ENCODE measurements at regions not wholly inside any gene's neighbourhood (a gene's known extent, or its start where the extent isn't known, plus 50 kb on each side); places are given as distances from the start of the nearest gene placed in this dataset.
"Not testable (repeated sequence)": the region's sequence is repeated elsewhere in the genome, so short reads cannot be mapped to it uniquely, and the experiment has no call there.

- no peak for DNase-seq
These were observed 114.5 kb upstream of the SYT13 start for GRCh38 chr11:45400591-45400990.

GRCh38 chr11:45399166-45399565 is 113.0 kb upstream of the SYT13 start:
- DNase-seq: no peak

GRCh38 chr11:45398325-45398724 is 112.2 kb upstream of the SYT13 start:
- no peak for DNase-seq

DNA sequence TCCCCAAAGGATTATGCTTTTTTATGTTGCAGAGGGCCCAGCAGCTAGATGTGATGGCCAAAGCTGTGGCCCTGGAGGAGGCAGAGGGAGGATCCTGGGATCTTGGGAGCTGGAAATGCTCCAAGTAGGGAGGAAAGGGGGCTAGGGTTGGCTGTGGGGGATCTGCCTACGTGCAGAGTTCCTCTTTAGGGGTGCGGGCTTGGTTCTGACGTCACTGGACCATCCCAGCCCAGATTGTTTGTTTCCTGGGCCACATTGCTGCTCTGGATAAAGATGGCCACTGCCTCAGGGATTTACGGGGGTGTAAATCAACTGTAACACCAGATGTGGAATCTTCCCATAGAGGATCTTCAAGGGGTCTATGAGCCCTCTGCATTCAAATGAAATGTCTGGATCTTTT is 110.3 kb upstream of the SYT13 start:
- DNase-seq: no peak

- no peak for DNase-seq
These were observed 109.8 kb upstream of the SYT13 start for GRCh38 chr11:45395947-45396346.

GRCh38 chr11:45395421-45395820 is 109.3 kb upstream of the SYT13 start:
- no peak for DNase-seq

GRCh38 chr11:45394294-45395085 is 108.3 kb upstream of the SYT13 start:
- DNase-seq: no peak

- DNase-seq: no peak
These were observed 107.7 kb upstream of the SYT13 start for GRCh38 chr11:45393826-45394225.

DNA sequence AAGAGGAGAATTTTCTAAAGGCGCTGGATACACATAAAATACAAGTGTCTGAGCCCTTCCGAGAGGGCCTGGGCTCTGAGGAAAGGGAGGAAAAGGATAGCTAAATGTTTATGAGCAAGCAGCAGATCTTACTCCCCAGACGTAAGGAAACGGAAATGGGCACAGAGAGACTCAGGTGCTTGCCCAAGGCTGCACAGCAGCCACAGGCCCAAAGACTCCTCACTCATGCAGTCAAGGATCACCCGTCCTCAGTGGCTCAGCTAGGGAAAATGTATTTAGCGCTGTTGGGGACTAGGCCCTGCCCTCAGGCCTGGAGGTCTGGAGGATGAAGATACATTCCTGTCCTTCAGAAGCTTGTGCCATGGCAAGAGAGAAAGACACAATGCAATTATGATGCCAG is 107.2 kb upstream of the SYT13 start:
- DNase-seq: no peak

DNA sequence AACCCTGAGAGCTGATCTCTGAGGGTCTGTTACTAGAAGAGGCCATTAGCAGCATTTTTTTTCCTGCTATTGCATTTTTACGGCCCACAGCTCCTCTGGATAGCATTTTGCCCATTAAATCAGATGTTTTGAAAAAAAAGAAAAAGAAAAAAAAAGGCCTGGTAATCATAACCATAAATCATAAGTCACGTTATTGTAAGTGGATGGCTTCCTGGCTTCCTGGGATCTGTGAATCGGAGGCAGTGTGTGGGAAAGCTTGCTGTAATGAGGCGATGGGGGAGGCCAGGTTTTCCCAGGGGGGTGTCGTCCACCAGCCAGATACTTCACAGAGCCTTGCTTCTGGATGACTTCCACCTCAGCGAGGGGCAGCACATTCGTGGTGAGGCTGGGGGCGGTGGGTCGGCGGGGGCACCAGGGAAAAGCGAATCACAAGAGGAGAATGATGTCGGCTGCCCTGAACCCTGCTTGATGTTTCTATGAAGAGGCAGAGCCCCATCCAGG is 106.5 kb upstream of the SYT13 start:
- DNase-seq: no peak

DNA sequence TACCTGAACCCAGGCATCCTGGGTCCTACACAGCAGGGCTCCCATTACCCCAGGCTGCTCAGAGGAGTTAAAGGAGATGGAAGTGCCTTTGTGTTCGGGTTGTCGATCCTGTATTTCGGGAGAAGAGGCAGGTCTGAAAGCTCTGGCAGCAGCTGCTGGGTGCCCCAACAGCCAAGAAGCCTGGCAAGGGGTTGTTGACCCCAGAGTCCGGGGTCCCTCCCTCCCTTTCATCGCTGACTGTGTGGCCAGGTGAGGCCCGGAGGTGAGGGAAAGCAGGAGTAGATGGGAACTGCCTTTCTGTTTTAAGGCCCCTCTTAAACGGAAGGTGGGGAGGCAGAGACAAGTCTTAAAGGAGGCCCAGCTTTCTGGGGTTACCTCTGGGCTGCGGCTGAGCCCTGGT is 106.0 kb upstream of the SYT13 start:
- no peak for DNase-seq

DNA sequence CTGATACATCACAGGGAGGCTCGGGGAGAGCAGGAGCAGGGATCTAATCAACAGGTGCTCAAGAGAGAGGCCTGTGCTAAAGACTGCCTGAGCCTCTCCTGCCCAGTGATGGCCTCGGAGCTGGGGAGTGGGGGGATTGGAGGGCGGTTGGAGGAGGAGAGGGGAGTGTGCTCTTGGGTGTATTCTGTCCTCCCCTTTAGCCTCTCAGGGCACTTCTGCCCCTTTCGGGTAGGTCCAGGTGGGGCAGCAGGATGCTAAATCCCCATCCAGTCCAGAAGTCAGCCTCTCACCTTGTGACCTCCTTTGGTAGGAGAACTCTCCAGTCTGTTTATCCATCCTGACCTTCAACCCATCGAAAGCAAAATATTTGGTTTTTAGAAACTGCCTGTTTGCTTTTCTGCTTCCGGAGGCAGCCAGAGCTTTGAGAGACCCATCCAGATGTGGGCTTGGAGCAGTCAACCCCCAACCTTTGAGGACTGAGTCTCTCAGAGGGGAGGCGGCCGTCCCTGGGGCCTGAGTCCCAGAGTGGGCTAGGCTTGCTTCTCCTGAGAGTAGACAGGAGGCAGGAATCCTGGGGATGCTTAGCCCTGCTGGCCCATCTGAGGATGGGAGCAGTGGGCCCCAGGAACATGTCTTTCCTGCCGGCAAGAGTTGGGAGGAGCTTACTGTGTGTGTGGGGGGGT is 105.2 kb upstream of the SYT13 start:
- DNase-seq: no peak

DNA sequence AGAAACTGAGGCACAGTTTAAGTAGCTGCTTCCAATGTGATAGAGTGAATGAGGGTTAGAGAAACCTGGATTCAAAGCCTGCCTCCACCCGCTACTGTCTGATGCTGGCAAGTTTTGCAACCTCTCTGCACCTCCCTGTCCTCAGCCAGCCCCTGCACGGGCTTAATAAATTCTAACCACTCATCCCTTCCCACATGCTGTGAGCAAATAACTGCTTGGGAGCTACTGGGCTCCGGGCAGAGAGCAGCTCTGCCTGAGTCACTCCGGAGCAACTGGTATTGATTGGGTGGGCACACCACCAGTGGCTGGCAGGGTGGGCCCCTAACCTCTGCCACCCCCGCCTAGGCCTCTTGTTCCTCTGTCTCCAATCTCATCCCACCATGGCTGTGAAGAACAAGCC is 104.3 kb upstream of the SYT13 start:
- no peak for DNase-seq

DNA sequence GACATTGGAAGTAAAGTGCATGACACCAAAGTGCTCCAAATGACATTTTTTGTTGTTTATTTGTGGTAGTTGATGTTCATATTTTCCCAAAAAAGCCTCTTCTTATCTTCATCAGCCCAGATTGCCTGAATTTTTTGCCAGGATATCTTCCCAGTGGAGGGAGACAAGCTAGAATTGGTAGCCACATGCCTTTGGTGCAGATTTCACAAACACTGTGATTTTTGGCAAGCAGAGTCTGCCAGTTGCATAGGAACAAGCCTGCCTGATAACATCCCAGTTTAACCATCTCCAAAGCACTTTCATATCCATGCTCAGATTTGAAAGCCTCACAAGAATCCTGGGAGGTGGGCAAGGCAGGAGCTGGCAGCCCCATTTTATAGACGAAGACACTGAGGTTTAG is 102.3 kb upstream of the SYT13 start:
- no peak for DNase-seq

DNA sequence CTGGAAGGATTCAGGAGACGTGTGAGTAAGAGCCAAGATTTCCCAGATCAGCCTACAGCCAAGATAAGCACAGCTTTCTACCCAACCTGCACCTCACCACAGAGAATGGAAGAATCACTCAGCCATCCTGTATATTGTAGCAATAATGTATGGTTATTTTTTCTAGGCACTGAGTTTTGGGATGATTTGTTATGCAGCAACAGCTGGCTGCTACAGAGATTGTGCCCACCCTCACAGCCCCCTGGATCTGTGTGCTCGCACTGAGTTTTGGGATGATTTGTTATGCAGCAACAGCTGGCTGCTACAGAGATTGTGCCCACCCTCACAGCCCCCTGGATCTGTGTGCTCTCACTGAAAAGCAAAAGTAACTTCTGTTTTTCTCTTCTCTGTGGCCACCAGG is 101.7 kb upstream of the SYT13 start:
- not testable (repeated sequence) for DNase-seq

DNA sequence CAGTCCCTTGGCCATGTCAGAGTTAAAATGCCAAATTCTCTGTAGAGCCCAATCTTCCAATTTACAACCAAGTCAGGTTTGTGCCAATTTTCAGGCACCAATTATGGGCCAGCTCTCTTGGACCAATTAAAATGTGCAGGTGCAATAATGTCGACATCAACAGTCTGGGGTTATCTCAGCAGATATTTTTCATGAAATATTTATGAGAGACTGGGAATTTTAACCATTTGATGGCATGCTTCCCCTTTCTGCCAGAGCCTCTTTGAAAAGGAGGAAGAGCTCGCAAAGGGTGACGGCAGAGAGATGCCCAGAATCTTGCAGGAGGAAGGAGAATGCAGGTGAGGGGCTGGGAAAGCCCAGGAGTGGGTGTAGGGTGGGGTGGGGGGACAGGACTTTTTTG is 100.8 kb upstream of the SYT13 start:
- DNase-seq: no peak

DNA sequence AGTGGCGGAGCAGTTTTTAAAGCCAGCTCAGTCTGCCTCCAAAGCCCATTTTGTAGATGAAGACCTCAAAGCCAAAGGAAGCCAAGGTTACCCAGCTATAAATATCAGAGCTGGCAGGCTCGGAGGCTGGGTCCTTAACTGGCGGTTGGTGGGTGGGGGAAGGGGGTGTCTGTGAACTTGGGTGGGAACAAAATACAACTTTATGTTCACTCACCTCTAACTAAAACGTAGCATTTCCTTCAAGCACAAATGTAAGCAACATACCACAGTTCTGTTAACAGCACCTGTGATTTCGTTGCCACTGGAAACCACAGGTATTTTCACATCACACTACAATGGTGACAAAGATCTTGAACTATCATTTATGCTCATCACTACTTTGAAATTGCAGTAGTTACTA is 99.7 kb upstream of the SYT13 start:
- no peak for DNase-seq

- DNase-seq: no peak
These were observed 99.3 kb upstream of the SYT13 start for GRCh38 chr11:45385423-45385822.

GRCh38 chr11:45384711-45385241 is 98.6 kb upstream of the SYT13 start:
- DNase-seq: no peak

DNA sequence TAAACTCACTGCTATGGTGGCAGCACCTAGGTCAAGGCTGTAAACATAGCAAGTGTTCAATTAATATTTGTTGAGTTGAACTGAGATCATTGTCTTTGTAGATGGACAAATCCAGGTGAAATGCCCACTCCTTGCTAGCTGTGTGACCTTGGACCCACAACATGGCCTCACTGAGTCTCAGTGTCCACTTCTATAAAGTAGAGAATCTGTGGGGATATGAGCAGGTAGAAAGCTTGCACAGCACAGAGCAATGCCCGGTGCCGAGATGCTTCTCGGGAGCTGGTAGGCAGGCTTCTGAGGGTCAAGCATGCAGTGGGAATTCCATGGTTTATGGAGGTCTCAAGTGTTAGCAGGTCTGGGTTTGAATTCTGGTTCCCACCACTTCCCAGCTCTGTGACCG is 97.9 kb upstream of the SYT13 start:
- no peak for DNase-seq

GRCh38 chr11:45383224-45383623 is 97.1 kb upstream of the SYT13 start:
- DNase-seq: peak; percentile 53

DNA sequence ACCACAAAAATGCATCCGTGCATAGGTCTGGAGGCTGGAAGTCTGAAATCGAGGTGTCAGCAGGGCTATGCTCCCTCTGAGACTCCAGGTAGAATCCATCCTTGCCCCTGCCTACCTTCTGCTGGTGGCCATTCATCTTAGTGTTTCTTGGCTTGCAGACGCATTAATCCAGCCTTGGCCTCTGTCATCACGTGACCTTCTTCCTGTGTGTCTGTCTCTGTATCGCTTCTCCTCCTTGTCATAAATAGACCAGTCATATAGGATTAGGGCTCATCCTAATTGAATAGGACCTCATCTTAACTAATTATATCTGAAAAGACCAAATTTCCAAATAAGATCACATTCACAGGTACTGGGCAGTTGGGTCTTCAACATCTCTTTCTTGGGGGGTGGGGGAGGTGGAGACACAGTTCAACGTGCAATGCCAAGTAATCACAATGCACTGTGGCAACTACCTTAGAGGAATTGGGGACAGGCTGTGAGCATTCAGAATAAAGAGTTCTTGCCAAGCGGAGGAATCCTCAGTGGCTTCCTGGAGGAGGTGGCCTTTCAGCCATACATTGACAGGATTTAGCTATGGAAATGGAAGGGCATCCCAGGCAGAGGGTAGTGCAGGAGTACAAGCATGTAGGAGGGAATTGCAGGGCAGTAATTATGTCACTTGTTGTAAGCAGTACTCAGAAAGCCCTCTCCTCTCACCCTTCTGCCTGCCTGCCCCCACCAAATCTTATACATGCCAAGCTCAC is 96.2 kb upstream of the SYT13 start:
- no peak for DNase-seq

GRCh38 chr11:45379162-45379863 is 93.2 kb upstream of the SYT13 start:
- no peak for DNase-seq
